ENCODE measurements at regions not wholly inside any gene's neighbourhood (a gene's known extent, or its start where the extent isn't known, plus 50 kb on each side); places are given as distances from the start of the nearest gene placed in this dataset.

GRCh38 chr6:99219788-99220187 is 129.7 kb downstream of the FAXC start:
- no peak overlapping the region for H3K4me2 ChIP-seq
- H3K4me3 ChIP-seq, result no peak overlapping the region
- H3K9me3 ChIP-seq, result no peaks in the 10 kb centered on the region
- H3K27me3 ChIP-seq, result no peaks in the 10 kb centered on the region
- H3K9ac ChIP-seq, result no peak overlapping the region
- peaks cover 13% of the 10 kb centered on the region; the same call in 1 of the 2 replicates for H3K4me1 ChIP-seq
- no peaks in the 10 kb centered on the region for H3K36me3 ChIP-seq
- TF ChIP-seq Cebpa-rat (IDR thresholded peaks at IDR 0.05), result no peak
- no peak overlapping the region for H3K27ac ChIP-seq
- no peaks in the 10 kb centered on the region for H4K20me1 ChIP-seq

GRCh38 chr6:99216959-99217358 is 132.5 kb downstream of the FAXC start:
- no peak overlapping the region for H3K4me2 ChIP-seq
- no peak overlapping the region for H3K9ac ChIP-seq

GRCh38 chr6:99195986-99196655 is 153.4 kb downstream of the FAXC start:
- H3K4me1 ChIP-seq, result no peaks in the 10 kb centered on the region
- no peaks in the 10 kb centered on the region for H3K36me3 ChIP-seq
- H3K27ac ChIP-seq, result no peak overlapping the region
- TF ChIP-seq Cebpa-rat (IDR thresholded peaks at IDR 0.05), result no peak
- H3K4me2 ChIP-seq, result no peak overlapping the region
- no peaks in the 10 kb centered on the region for H3K27me3 ChIP-seq
- H3K4me3 ChIP-seq, result no peak overlapping the region
- no peaks in the 10 kb centered on the region for H3K9me3 ChIP-seq
- H3K9ac ChIP-seq, result no peak overlapping the region
- H4K20me1 ChIP-seq, result no peaks in the 10 kb centered on the region

More at GRCh38 chr6:99216959-99217358, 132.5 kb downstream of the FAXC start:
- H3K4me1 ChIP-seq, result peaks cover 20% of the 10 kb centered on the region; the same call in 1 of the 2 replicates
- no peaks in the 10 kb centered on the region for H3K27me3 ChIP-seq
- no peaks in the 10 kb centered on the region for H3K36me3 ChIP-seq
- no peak overlapping the region for H3K4me3 ChIP-seq
- H3K9me3 ChIP-seq, result no peaks in the 10 kb centered on the region
- no peak overlapping the region for H3K27ac ChIP-seq
- no peaks in the 10 kb centered on the region for H4K20me1 ChIP-seq
- no peak for TF ChIP-seq Cebpa-rat (IDR thresholded peaks at IDR 0.05)

- Histone ChIP-seq H4K20me1 (no peaks in the 10 kb centered on the region), H3K9ac (no peak overlapping the region), H3K4me3 (no peak overlapping the region), H3K36me3 (no peaks in the 10 kb centered on the region), H3K9me3 (no peaks in the 10 kb centered on the region), H3K27ac (no peak overlapping the region), H3K27me3 (no peaks in the 10 kb centered on the region), H3K4me2 (no peak overlapping the region), H3K4me1 (no peaks in the 10 kb centered on the region)
- no peak for TF ChIP-seq Cebpa-rat (IDR thresholded peaks at IDR 0.05)
Measured at GRCh38 chr6:99192561-99192960, 156.9 kb downstream of the FAXC start.

DNA sequence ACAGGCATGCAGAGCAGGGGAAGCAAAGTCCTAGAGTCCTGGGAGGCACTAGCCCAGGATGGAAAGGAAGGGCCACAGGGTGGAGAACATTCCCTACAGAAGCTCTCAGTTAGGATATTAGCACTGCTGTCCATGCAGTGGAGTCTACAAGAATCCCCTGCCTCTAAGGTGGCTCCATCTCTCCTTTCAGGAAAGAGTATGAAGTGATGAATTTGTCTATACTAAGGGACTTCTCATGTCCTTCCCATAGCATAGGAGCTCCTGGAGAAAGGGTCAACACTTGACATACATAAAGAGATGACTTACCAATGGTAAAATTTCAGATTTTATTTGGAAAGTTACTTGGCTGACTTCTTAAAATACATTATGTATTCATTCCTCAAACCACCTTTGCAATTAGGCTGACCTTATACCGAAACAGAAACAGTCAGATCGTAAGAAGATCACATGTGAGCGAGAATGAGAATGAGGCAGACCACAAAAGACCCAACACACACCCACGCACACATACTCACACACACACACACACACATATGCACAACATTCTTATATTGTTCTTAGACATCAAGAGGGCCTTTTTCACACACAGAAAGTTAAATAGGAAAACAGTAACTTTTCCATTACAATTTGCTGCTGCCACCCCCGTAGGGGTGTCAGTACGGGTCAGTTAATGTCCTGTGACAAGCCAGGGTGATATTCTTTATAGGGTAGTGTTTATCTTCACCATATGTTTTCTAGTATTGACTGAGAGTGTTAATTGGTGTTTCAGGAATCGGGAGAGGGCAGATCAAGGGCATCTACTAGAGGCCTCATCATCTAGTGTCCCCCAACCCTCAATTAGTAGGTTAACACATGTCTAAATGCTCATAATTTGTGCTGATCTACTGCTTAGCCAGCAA is 159.4 kb downstream of the FAXC start:
- Histone ChIP-seq H3K4me1 (no peaks in the 10 kb centered on the region), H3K36me3 (no peaks in the 10 kb centered on the region), H3K4me3 (no peak overlapping the region), H3K27ac (no peak overlapping the region), H3K9me3 (no peaks in the 10 kb centered on the region), H3K27me3 (no peaks in the 10 kb centered on the region), H3K4me2 (no peak overlapping the region), H4K20me1 (no peaks in the 10 kb centered on the region), H3K9ac (no peak overlapping the region)
- TF ChIP-seq Cebpa-rat (IDR thresholded peaks at IDR 0.05), result no peak

GRCh38 chr6:99187429-99187828 is 162.0 kb downstream of the FAXC start:
- H3K4me3 ChIP-seq, result no peak overlapping the region
- no peak overlapping the region for H3K27ac ChIP-seq
- no peak for TF ChIP-seq Cebpa-rat (IDR thresholded peaks at IDR 0.05)
- H3K9me3 ChIP-seq, result no peaks in the 10 kb centered on the region
- H3K36me3 ChIP-seq, result no peaks in the 10 kb centered on the region
- no peaks in the 10 kb centered on the region for H3K4me1 ChIP-seq
- H4K20me1 ChIP-seq, result no peaks in the 10 kb centered on the region
- no peaks in the 10 kb centered on the region for H3K27me3 ChIP-seq
- H3K4me2 ChIP-seq, result no peak overlapping the region
- H3K9ac ChIP-seq, result no peak overlapping the region

GRCh38 chr6:99186417-99186816 is 163.1 kb downstream of the FAXC start:
- H3K27me3 ChIP-seq, result no peaks in the 10 kb centered on the region
- H3K4me2 ChIP-seq, result no peak overlapping the region
- H3K27ac ChIP-seq, result no peak overlapping the region
- no peaks in the 10 kb centered on the region for H3K36me3 ChIP-seq
- H3K4me3 ChIP-seq, result no peak overlapping the region
- no peaks in the 10 kb centered on the region for H3K4me1 ChIP-seq
- H3K9me3 ChIP-seq, result no peaks in the 10 kb centered on the region
- TF ChIP-seq Cebpa-rat (IDR thresholded peaks at IDR 0.05), result no peak
- no peak overlapping the region for H3K9ac ChIP-seq
- H4K20me1 ChIP-seq, result no peaks in the 10 kb centered on the region

DNA sequence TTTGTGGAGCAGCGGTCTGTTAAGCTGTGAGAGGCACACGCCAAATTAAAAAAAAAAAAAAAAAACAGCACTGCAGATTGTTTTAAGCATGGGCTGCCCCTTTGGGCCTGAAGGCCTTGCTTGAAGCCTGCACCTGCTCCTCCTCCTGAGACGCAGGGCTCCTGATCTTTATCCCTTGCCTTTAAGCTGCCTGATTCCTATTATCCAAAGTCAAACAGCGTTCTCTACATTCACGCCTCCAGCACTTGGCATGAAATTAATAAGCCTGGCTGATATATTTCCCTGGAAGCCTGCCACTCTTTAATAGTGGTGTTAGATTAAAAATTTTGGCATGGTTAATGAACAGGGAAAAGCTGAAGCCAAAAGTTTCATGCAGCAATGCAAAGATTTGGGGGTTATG is 163.9 kb downstream of the FAXC start:
- TF ChIP-seq Cebpa-rat (IDR thresholded peaks at IDR 0.05), result no peak
- H3K27me3 ChIP-seq, result no peaks in the 10 kb centered on the region
- H3K4me2 ChIP-seq, result no peak overlapping the region
- H3K9ac ChIP-seq, result no peak overlapping the region
- H4K20me1 ChIP-seq, result no peaks in the 10 kb centered on the region
- H3K36me3 ChIP-seq, result no peaks in the 10 kb centered on the region
- H3K9me3 ChIP-seq, result no peaks in the 10 kb centered on the region
- no peaks in the 10 kb centered on the region for H3K4me1 ChIP-seq
- H3K27ac ChIP-seq, result no peak overlapping the region
- H3K4me3 ChIP-seq, result no peak overlapping the region

GRCh38 chr6:99184696-99185095 is 164.8 kb downstream of the FAXC start:
- no peaks in the 10 kb centered on the region for H3K27me3 ChIP-seq
- no peak overlapping the region for H3K4me3 ChIP-seq
- TF ChIP-seq Cebpa-rat (IDR thresholded peaks at IDR 0.05), result no peak
- H3K4me1 ChIP-seq, result no peaks in the 10 kb centered on the region
- H3K9ac ChIP-seq, result no peak overlapping the region
- H4K20me1 ChIP-seq, result no peaks in the 10 kb centered on the region
- no peak overlapping the region for H3K27ac ChIP-seq
- H3K9me3 ChIP-seq, result peaks cover 6% of the 10 kb centered on the region
- H3K36me3 ChIP-seq, result no peaks in the 10 kb centered on the region
- no peak overlapping the region for H3K4me2 ChIP-seq

DNA sequence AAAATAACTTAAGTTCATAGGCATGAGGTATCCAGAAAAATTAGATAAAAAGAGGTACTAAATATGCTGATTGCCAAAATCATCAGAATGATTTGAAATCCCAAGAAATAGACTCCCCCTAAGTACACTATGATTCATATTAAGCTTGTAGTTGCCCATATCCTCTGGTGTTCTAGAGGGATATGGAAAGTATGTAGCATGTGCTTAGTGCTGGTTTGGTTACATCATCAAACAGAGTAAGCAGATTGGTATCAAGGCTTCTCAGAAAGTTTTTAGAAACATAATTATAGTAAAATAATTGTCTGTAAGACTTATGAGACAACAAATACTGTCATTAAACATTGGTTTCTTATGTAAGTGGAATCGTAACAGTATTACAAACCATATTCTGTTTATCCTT is 166.4 kb downstream of the FAXC start:
- no peak overlapping the region for H3K4me2 ChIP-seq
- no peak overlapping the region for H3K9ac ChIP-seq
- no peak overlapping the region for H3K27ac ChIP-seq
- H3K9me3 ChIP-seq, result peaks cover 6% of the 10 kb centered on the region
- H3K27me3 ChIP-seq, result no peaks in the 10 kb centered on the region
- no peaks in the 10 kb centered on the region for H3K4me1 ChIP-seq
- no peaks in the 10 kb centered on the region for H4K20me1 ChIP-seq
- no peaks in the 10 kb centered on the region for H3K36me3 ChIP-seq
- TF ChIP-seq Cebpa-rat (IDR thresholded peaks at IDR 0.05), result no peak
- no peak overlapping the region for H3K4me3 ChIP-seq

Measured in BLaER1 (cell line).